Astrocyte of the spinal cord (primary cell): ENCODE measurements at regions not wholly inside any gene's neighbourhood (a gene's known extent, or its start where the extent isn't known, plus 50 kb on each side); places are given as distances from the start of the nearest gene placed in this dataset.

ENCODE experiments used
- DNase-seq: peaks from one replicate; pipeline ENCODE4 v3.0.0; 2011; ENCODE audit warnings: low read depth, low spot score
- H3K4me3 ChIP-seq: 2 replicates; pipeline ENCODE4 v1.5.1; 2011; ENCODE audit warnings: low read depth, mild to moderate bottlenecking, low read length, moderate library complexity
- CTCF ChIP-seq: IDR thresholded peaks from 2 replicates; pipeline ENCODE4 v1.5.1; 2012; ENCODE audit warnings: low read depth, mild to moderate bottlenecking, low read length, inconsistent platforms
- in situ Hi-C: cut with HindIII; loops from 2 replicates; pipeline ENCODE4 v1.10.0; 2017; ENCODE audit warnings: low sequenced_read_pairs

- DNase-seq = no peak
- no peak overlapping the region for H3K4me3 ChIP-seq
- TF ChIP-seq CTCF = no peak
- in situ Hi-C loops = no loop called here
Observed at GRCh38 chrX:131901546-131901945, 121.6 kb upstream of the STK26 start.

- no peak overlapping the region for H3K4me3 ChIP-seq
- DNase-seq = no peak
- no peak for TF ChIP-seq CTCF
- in situ Hi-C loops = no loop called here
Observed at GRCh38 chrX:131907488-131908314, 115.4 kb upstream of the STK26 start.

DNA sequence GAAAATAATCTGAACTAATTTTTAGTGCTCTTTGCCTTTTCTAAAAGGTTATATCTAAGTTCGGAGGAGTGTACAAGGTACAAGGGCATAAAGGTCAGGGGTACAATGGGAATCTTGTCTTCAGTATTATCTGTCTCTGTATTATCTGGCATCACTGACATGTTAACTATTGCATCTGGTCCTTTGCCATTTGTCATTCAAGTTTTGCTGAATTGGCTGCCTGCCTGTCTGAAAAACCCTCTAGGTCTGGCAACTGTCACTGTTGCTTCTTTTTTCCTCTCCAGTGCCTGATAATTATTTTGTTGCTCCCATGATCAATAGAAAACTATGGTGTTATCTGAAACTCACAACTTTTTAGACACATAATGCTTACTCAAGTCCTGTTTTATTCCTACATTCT, 112.5 kb upstream of the STK26 start:
- no peak for TF ChIP-seq CTCF

DNA sequence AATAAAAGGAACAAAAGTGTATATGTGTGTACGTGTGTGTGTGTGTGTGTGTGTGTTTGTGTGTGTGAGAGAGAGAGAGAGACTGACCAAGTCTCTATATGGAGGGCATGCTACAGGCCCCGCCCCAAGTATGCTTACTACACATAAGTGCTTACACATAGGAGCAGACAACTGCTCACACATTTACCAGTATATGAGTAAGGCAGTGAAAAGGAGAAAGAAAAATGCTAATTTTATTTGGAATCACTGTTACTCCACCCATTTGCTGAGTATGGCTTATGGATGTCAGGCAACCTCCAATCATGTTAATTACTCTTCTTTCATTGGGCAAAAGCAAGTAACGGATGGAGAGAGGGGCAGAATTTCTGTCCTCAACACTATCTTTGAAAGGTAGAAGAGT, 107.6 kb upstream of the STK26 start:
- H3K4me3 ChIP-seq = no peak overlapping the region
- in situ Hi-C loops = no loop called here
- DNase-seq = no peak
- TF ChIP-seq CTCF = no peak

More for the DNA sequence above, 112.5 kb upstream of the STK26 start:
- H3K4me3 ChIP-seq = no peak overlapping the region
- no peak for DNase-seq
- in situ Hi-C loops = no loop called here

GRCh38 chrX:131917588-131917987, 105.5 kb upstream of the STK26 start:
- in situ Hi-C loops = no loop called here
- no peak for TF ChIP-seq CTCF
- no peak overlapping the region for H3K4me3 ChIP-seq
- DNase-seq = no peak

- TF ChIP-seq CTCF = no peak
- in situ Hi-C loops = no loop called here
- no peak overlapping the region for H3K4me3 ChIP-seq
- no peak for DNase-seq
Observed at GRCh38 chrX:131918839-131919238, 104.3 kb upstream of the STK26 start.
